ENCODE measurements at regions not wholly inside any gene's neighbourhood (a gene's known extent, or its start where the extent isn't known, plus 50 kb on each side); places are given as distances from the start of the nearest gene placed in this dataset.

- Histone ChIP-seq H3K4me3 (ENCODE audit: low read depth, low read length) (no peak overlapping the region), H3K27ac (ENCODE audit: low read depth, low read length) (no peak overlapping the region), H2AFZ (ENCODE audit: low read length, unreplicated experiment) (no peak overlapping the region), H3K27me3 (ENCODE audit: insufficient read depth, low read length) (no peaks in the 10 kb centered on the region), H3K36me3 (ENCODE audit: insufficient read depth, low read length) (no peaks in the 10 kb centered on the region), H3K79me2 (ENCODE audit: control insufficient read depth, insufficient read depth, low read length, unreplicated experiment) (no peaks in the 10 kb centered on the region), H3K4me1 (ENCODE audit: control insufficient read depth, insufficient read depth, low read length, unreplicated experiment) (no peaks in the 10 kb centered on the region)
These were observed 221.2 kb downstream of the TLE1 start for GRCh38 chr9:81468084-81468595.

DNA sequence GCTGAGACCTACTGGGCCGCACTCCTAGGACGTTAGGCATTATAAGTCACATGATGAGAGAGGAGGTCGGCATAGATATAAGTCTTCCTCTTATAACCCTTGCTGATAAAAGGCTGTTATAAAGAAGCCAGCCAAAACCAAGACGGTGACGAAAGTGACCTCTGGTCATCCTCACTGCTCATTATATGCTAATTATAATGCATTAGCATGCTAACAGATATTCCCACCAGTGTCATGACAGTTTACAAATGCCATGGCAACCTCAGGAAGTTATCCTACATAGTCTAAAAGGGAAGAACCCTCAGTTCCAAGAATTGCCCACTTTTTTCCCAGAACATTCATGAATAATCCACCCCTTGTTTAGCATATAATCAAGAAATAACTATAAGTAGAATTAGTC is 222.4 kb downstream of the TLE1 start:
- Histone ChIP-seq H3K27me3 (ENCODE audit: insufficient read depth, low read length) (no peaks in the 10 kb centered on the region), H2AFZ (ENCODE audit: low read length, unreplicated experiment) (no peak overlapping the region), H3K27ac (ENCODE audit: low read depth, low read length) (no peak overlapping the region), H3K4me3 (ENCODE audit: low read depth, low read length) (no peak overlapping the region), H3K79me2 (ENCODE audit: control insufficient read depth, insufficient read depth, low read length, unreplicated experiment) (no peaks in the 10 kb centered on the region), H3K4me1 (ENCODE audit: control insufficient read depth, insufficient read depth, low read length, unreplicated experiment) (no peaks in the 10 kb centered on the region), H3K36me3 (ENCODE audit: insufficient read depth, low read length) (no peaks in the 10 kb centered on the region)

DNA sequence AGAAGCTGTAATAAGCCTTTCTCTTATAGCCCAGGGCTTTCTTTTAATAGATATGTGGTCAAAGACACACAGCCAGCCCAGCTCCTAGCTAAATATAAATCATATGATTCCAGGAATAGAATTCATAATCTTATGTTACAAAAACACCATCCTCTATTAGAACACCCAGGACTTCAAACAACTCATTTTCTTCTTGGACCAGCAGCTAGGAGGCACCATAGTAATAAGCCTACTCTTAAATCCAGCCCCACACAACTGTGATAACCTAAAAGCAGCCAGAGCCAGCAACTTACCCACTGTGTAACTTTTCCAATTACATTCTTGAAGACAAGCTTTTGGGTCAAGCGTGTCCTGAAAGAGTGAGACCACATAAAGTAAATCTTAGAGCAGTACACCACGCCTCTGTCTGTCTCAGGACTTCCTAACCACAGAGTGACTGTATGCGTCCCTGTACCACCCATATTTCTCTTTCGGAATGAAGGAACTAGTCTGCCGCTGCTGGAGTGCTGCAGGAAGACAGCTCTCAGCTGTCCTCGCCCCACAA is 223.8 kb downstream of the TLE1 start:
- Histone ChIP-seq H3K27me3 (ENCODE audit: insufficient read depth, low read length) (no peaks in the 10 kb centered on the region), H3K27ac (ENCODE audit: low read depth, low read length) (no peak overlapping the region), H3K79me2 (ENCODE audit: control insufficient read depth, insufficient read depth, low read length, unreplicated experiment) (no peaks in the 10 kb centered on the region), H3K4me1 (ENCODE audit: control insufficient read depth, insufficient read depth, low read length, unreplicated experiment) (no peaks in the 10 kb centered on the region), H2AFZ (ENCODE audit: low read length, unreplicated experiment) (no peak overlapping the region), H3K4me3 (ENCODE audit: low read depth, low read length) (no peak overlapping the region), H3K36me3 (ENCODE audit: insufficient read depth, low read length) (no peaks in the 10 kb centered on the region)

GRCh38 chr9:81462801-81463200 is 226.5 kb downstream of the TLE1 start:
- Histone ChIP-seq H2AFZ (ENCODE audit: low read length, unreplicated experiment) (no peak overlapping the region), H3K4me1 (ENCODE audit: control insufficient read depth, insufficient read depth, low read length, unreplicated experiment) (no peaks in the 10 kb centered on the region), H3K27ac (ENCODE audit: low read depth, low read length) (no peak overlapping the region), H3K36me3 (ENCODE audit: insufficient read depth, low read length) (no peaks in the 10 kb centered on the region), H3K79me2 (ENCODE audit: control insufficient read depth, insufficient read depth, low read length, unreplicated experiment) (no peaks in the 10 kb centered on the region), H3K27me3 (ENCODE audit: insufficient read depth, low read length) (no peaks in the 10 kb centered on the region), H3K4me3 (ENCODE audit: low read depth, low read length) (no peak overlapping the region)

DNA sequence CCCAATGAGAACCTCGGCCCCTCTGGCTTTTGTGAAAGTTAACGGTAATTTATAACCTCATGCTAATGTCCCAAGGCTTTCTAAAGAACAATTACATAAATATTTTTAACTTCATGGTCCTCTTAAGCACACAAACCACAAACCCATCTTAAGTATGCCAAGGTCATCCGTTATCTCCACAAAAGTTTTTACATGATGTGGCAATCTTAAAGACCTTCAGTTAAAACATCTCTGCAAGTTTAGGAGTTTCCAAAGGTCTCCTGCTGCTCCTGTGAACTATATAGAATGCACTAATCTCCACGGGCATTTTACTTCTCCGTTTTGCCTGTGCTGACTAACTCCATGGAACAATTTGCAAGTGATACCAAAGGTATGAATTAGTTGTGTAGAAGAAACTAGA is 228.2 kb downstream of the TLE1 start:
- Histone ChIP-seq H3K79me2 (ENCODE audit: control insufficient read depth, insufficient read depth, low read length, unreplicated experiment) (no peaks in the 10 kb centered on the region), H2AFZ (ENCODE audit: low read length, unreplicated experiment) (no peak overlapping the region), H3K27ac (ENCODE audit: low read depth, low read length) (no peak overlapping the region), H3K27me3 (ENCODE audit: insufficient read depth, low read length) (no peaks in the 10 kb centered on the region), H3K4me3 (ENCODE audit: low read depth, low read length) (no peak overlapping the region), H3K36me3 (ENCODE audit: insufficient read depth, low read length) (no peaks in the 10 kb centered on the region), H3K4me1 (ENCODE audit: control insufficient read depth, insufficient read depth, low read length, unreplicated experiment) (peaks cover 11% of the 10 kb centered on the region)

- peaks cover 16% of the 10 kb centered on the region for H3K4me1 ChIP-seq (ENCODE audit: control insufficient read depth, insufficient read depth, low read length, unreplicated experiment)
- H3K27ac ChIP-seq (ENCODE audit: low read depth, low read length) = no peak overlapping the region
- no peak overlapping the region for H2AFZ ChIP-seq (ENCODE audit: low read length, unreplicated experiment)
- H3K27me3 ChIP-seq (ENCODE audit: insufficient read depth, low read length) = no peaks in the 10 kb centered on the region
- no peak overlapping the region for H3K4me3 ChIP-seq (ENCODE audit: low read depth, low read length)
- H3K36me3 ChIP-seq (ENCODE audit: insufficient read depth, low read length) = no peaks in the 10 kb centered on the region
- no peaks in the 10 kb centered on the region for H3K79me2 ChIP-seq (ENCODE audit: control insufficient read depth, insufficient read depth, low read length, unreplicated experiment)
These were observed 228.7 kb downstream of the TLE1 start for GRCh38 chr9:81460693-81461092.

DNA sequence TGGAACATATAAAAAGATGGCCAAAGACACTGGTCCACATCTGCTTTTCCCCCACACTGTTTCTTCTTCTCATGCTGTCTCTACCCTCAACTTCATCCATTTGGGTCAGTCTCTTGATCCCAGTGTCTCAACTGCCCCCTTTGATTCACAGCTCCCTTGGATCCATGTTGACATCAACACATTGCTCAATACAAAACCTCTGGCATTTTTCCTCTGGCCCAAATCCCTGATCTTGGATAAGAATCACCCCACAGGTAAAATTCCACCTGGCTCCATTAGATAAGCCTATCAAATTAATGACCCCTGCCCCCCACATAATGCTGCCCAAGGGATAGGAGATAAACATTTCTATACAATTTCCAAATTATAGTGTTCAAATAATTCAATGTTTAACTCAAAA is 229.8 kb downstream of the TLE1 start:
- Histone ChIP-seq H3K27me3 (ENCODE audit: insufficient read depth, low read length) (no peaks in the 10 kb centered on the region), H3K4me3 (ENCODE audit: low read depth, low read length) (no peak overlapping the region), H2AFZ (ENCODE audit: low read length, unreplicated experiment) (no peak overlapping the region), H3K36me3 (ENCODE audit: insufficient read depth, low read length) (no peaks in the 10 kb centered on the region), H3K27ac (ENCODE audit: low read depth, low read length) (no peak overlapping the region), H3K79me2 (ENCODE audit: control insufficient read depth, insufficient read depth, low read length, unreplicated experiment) (no peaks in the 10 kb centered on the region), H3K4me1 (ENCODE audit: control insufficient read depth, insufficient read depth, low read length, unreplicated experiment) (peaks cover 16% of the 10 kb centered on the region)

DNA sequence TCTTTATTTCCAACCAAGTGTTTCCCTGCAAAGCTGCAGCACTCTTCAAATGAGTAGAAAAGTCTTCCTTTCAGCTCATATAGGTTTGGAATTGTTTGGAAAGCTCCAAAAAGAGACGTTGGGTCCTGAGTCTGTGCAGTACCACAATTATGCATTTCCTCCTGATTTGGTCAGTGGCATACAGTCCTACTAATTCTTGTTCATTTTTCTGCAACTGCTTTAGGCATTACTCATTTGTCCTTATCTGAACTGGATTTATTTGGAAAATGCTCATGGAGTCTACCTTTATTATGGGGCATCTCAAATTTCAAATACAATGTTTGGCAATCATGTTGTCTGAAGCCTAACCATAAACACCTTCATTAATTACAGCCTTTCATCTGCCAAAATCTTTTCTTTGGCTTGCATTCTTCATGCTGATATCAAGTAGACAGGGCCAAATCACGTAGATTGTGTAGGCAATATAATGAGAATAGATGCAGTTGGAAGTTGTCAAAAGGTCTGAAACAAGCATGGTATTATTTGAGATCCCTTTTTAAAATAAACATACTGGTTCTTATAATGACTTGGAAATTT is 232.8 kb downstream of the TLE1 start:
- Histone ChIP-seq H3K79me2 (ENCODE audit: control insufficient read depth, insufficient read depth, low read length, unreplicated experiment) (no peaks in the 10 kb centered on the region), H3K4me1 (ENCODE audit: control insufficient read depth, insufficient read depth, low read length, unreplicated experiment) (peaks cover 16% of the 10 kb centered on the region), H2AFZ (ENCODE audit: low read length, unreplicated experiment) (no peak overlapping the region), H3K36me3 (ENCODE audit: insufficient read depth, low read length) (no peaks in the 10 kb centered on the region), H3K27ac (ENCODE audit: low read depth, low read length) (no peak overlapping the region), H3K4me3 (ENCODE audit: low read depth, low read length) (no peak overlapping the region), H3K27me3 (ENCODE audit: insufficient read depth, low read length) (no peaks in the 10 kb centered on the region)

DNA sequence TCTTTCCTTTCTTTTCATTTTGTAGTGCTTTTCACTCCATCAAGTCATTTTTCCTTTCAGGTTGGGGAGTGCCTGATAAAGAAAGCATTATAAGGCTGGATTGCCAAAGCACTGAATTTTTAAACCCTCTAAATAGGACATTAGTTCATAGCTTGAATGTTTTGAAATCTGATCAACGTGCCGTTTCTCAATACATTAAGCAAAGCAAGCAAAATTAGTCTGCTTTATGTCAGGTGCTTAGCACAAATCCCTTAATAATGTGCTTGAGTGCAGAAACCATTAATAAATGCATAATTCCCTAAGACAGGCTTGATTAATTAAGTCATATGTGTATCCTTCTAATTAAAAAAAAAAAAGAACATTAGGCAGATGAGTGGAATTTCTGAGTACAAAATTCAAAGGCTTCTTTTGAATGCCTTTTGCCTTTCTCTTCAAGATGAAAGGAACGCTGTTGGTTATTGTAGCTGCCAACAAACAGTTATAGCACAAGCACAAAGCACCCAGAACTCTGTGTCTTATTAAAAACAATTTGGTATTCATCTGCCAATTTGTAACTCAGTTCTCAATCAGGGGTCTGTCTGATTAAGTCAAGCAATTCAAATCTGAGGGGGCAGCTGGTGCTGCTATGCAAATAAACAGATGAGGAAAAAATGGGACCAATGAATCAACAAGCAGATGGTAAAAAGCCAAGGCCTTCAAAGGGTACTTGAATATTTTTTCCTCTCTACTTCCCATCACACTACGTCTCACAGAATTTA is 233.7 kb downstream of the TLE1 start:
- H3K36me3 ChIP-seq (ENCODE audit: insufficient read depth, low read length) = no peaks in the 10 kb centered on the region
- peaks cover 16% of the 10 kb centered on the region for H3K4me1 ChIP-seq (ENCODE audit: control insufficient read depth, insufficient read depth, low read length, unreplicated experiment)
- no peak overlapping the region for H3K27ac ChIP-seq (ENCODE audit: low read depth, low read length)
- no peaks in the 10 kb centered on the region for H3K79me2 ChIP-seq (ENCODE audit: control insufficient read depth, insufficient read depth, low read length, unreplicated experiment)
- no peak overlapping the region for H3K4me3 ChIP-seq (ENCODE audit: low read depth, low read length)
- no peak overlapping the region for H2AFZ ChIP-seq (ENCODE audit: low read length, unreplicated experiment)
- H3K27me3 ChIP-seq (ENCODE audit: insufficient read depth, low read length) = no peaks in the 10 kb centered on the region

GRCh38 chr9:81445331-81445921 is 243.9 kb downstream of the TLE1 start:
- no peak overlapping the region for H2AFZ ChIP-seq (ENCODE audit: low read length, unreplicated experiment)
- H3K36me3 ChIP-seq (ENCODE audit: insufficient read depth, low read length) = no peaks in the 10 kb centered on the region
- no peaks in the 10 kb centered on the region for H3K27me3 ChIP-seq (ENCODE audit: insufficient read depth, low read length)
- no peak overlapping the region for H3K4me3 ChIP-seq (ENCODE audit: low read depth, low read length)
- H3K4me1 ChIP-seq (ENCODE audit: control insufficient read depth, insufficient read depth, low read length, unreplicated experiment) = no peaks in the 10 kb centered on the region
- H3K27ac ChIP-seq (ENCODE audit: low read depth, low read length) = no peak overlapping the region
- H3K79me2 ChIP-seq (ENCODE audit: control insufficient read depth, insufficient read depth, low read length, unreplicated experiment) = no peaks in the 10 kb centered on the region
